Mesothelial cell of epicardium (in vitro differentiated cells): ENCODE measurements at regions not wholly inside any gene's neighbourhood (a gene's known extent, or its start where the extent isn't known, plus 50 kb on each side); places are given as distances from the start of the nearest gene placed in this dataset.

Experiments
- DNase-seq, 2 experiments: peaks; one replicate each; pipeline ENCODE4 v3.0.0; 2021; ENCODE audit warnings: low spot score in 2 of 2; ENCODE audit not compliant: unreplicated experiment in 2 of 2
- H3K27ac Mint-ChIP-seq: 2 replicates; pipeline ENCODE4 v1.8.0; 2021; ENCODE audit warnings: mixed read lengths
- H3K27me3 Mint-ChIP-seq: 2 replicates; pipeline ENCODE4 v1.8.0; 2021; ENCODE audit warnings: low read depth, mixed read lengths
- H3K36me3 Mint-ChIP-seq: 2 replicates; pipeline ENCODE4 v1.8.0; 2021; ENCODE audit warnings: mixed read lengths
- H3K4me1 Mint-ChIP-seq: 2 replicates; pipeline ENCODE4 v1.8.0; 2021; ENCODE audit warnings: mixed read lengths
- H3K4me3 Mint-ChIP-seq: 2 replicates; pipeline ENCODE4 v1.8.0; 2021; ENCODE audit warnings: mild to moderate bottlenecking, moderate library complexity, mixed read lengths
- H3K9me3 Mint-ChIP-seq: 2 replicates; pipeline ENCODE4 v1.8.0; 2021; ENCODE audit warnings: mixed read lengths
- CTCF ChIP-seq: fragments of 200-600 bp; sonication (generic); IDR thresholded peaks from one replicate; pipeline ENCODE4 v1.5.0; 2021; ENCODE audit warnings: antibody characterized with exemption; ENCODE audit not compliant: unreplicated experiment

DNA sequence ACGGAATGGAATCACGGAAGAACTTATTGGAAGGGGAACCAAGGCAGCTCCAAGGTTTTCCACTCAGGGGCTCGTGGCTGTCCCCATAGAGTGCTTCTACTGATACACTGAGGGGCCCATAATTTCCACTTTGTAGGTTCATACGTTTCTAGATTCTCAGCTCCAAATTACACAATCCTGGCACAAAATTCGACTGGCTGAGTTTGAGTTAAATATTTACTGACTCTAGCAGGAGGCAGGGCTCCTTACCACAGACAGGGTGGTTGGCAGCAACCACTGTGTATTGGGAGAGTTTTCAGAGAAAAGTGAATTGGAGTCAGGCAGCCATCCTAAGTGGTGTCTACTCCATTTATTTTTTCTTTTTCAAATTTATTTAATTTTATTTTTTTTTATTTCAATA is 55.4 kb upstream of the SEC61G start:
- peaks cover 17% of the 10 kb centered on the region for H3K9me3 Mint-ChIP-seq
- H3K4me1 Mint-ChIP-seq: peaks cover 26% of the 10 kb centered on the region
- TF ChIP-seq CTCF: no peak
- H3K4me3 Mint-ChIP-seq: no peak overlapping the region
- no peak for DNase-seq
- no peak overlapping the region for H3K27ac Mint-ChIP-seq
- H3K36me3 Mint-ChIP-seq: no peaks in the 10 kb centered on the region
- no peaks in the 10 kb centered on the region for H3K27me3 Mint-ChIP-seq

DNA sequence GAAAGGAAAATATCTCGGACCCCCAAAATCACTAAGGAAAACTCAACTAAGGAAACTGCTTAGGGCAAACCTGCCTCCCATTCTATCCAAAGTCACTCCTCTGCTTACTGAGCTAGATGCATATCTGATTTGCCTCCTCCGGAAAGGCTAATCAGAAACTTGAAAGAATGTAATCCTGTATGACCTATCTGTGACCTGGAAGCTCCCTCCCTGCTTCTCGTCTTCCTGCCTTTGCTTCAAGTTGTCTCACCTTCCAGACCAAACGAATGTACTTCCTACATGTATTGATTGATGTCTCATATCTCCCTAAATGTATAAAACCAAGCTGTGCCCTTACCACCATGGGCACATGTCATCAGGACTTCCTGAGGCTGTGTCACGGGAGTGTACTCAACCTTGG is 58.1 kb upstream of the SEC61G start:
- no peaks in the 10 kb centered on the region for H3K27me3 Mint-ChIP-seq
- TF ChIP-seq CTCF: no peak

DNA sequence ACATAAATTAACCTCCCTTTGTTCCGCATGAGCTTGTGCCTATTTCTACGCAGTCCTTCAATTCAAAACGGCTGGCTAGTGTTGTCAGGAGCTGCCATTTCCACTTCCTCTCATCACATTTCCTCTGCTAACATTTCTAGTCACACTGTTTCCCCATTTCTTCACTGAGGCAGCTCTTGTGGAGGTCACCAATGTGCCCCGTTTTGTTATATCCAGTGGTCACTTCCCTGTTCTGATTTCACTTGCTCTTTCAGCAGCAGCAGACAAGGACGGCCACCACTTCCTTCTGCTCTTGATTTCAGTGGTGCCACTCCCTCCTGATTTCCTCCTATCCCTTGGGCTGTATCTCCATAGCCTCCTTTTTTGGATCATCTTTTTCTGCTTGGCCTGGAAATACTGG is 64.8 kb upstream of the SEC61G start:
- Mint-ChIP-seq H3K27me3 (peaks cover 10% of the 10 kb centered on the region), H3K9me3 (peaks cover 20% of the 10 kb centered on the region), H3K4me3 (no peak overlapping the region), H3K4me1 (no peaks in the 10 kb centered on the region), H3K27ac (no peak overlapping the region), H3K36me3 (no peaks in the 10 kb centered on the region)
- no peak for DNase-seq
- TF ChIP-seq CTCF: no peak

More for the DNA sequence above, 58.1 kb upstream of the SEC61G start:
- H3K9me3 Mint-ChIP-seq: peaks cover 17% of the 10 kb centered on the region
- H3K4me1 Mint-ChIP-seq: peaks cover 4% of the 10 kb centered on the region
- H3K4me3 Mint-ChIP-seq: no peak overlapping the region
- H3K36me3 Mint-ChIP-seq: no peaks in the 10 kb centered on the region
- H3K27ac Mint-ChIP-seq: no peak overlapping the region
- DNase-seq: no peak

DNA sequence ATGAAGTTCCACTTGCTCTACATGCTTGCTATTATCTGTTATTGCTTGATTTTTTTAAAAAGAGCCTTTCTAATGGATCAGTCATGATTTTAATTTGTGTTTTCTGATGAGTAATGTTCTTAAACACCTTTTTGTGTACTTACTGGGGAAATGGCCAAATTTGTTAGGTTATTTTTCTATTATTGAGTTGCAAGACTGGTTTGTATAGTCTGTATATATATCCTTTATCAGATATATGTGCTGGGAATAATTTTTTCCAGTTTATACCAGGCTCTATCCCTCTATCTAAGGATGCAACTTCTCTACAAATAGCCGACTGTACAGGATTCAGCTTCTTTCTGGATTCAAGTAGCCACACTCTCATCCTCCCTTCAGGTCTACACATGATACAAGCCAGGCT is 65.6 kb upstream of the SEC61G start:
- no peak for TF ChIP-seq CTCF
- H3K9me3 Mint-ChIP-seq: peaks cover 27% of the 10 kb centered on the region
- no peak for DNase-seq
- H3K27ac Mint-ChIP-seq: no peak overlapping the region
- H3K4me1 Mint-ChIP-seq: no peaks in the 10 kb centered on the region
- no peaks in the 10 kb centered on the region for H3K36me3 Mint-ChIP-seq
- H3K4me3 Mint-ChIP-seq: no peak overlapping the region
- peaks cover 10% of the 10 kb centered on the region for H3K27me3 Mint-ChIP-seq

DNA sequence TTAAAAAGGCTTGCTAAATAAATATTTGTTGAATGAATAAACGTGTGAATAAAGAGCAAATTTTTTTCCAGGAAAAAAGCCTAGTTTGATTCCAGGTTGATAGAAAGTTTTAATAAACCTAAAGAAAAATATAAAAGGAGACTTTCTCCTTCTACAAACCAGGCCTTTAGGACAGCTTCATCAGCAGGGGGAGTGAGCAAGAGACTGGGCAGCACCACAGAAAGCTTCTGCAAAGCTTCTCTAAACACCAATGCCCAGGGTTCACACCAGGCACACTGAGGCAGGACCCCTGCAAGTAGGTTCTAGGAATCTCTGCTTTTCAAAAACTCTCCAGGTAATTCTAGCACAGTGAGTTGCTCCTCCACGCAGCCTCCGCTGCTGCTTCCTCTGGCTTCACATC is 66.4 kb upstream of the SEC61G start:
- Mint-ChIP-seq H3K27me3 (peaks cover 10% of the 10 kb centered on the region), H3K36me3 (no peaks in the 10 kb centered on the region), H3K4me1 (no peaks in the 10 kb centered on the region), H3K4me3 (no peak overlapping the region), H3K27ac (no peak overlapping the region), H3K9me3 (peaks cover 29% of the 10 kb centered on the region)
- DNase-seq: no peak
- TF ChIP-seq CTCF: no peak

DNA sequence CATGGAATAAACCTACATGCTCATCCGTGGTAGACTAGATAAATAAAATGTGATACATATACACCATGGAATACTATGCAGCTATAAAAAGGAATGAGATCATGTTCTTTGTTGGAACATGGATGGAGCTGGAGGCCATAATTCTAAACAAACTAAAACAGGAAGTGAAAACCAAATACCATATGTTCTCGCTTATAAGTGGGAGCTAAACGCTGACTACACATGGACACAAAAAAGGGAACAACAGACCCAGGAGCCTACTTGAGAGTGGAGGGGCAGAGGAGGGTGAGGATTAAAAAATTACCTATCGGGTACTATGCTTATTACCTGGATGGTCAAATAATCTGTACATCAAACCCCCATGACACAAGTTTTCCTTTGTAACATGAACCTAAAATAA is 68.7 kb upstream of the SEC61G start:
- Mint-ChIP-seq H3K27ac (no peak overlapping the region), H3K4me1 (no peaks in the 10 kb centered on the region), H3K4me3 (no peak overlapping the region), H3K27me3 (peaks cover 10% of the 10 kb centered on the region), H3K36me3 (no peaks in the 10 kb centered on the region), H3K9me3 (peaks cover 29% of the 10 kb centered on the region)
- TF ChIP-seq CTCF: no peak
- DNase-seq: no peak
